GM18505 (cell line): ENCODE measurements at regions not wholly inside any gene's neighbourhood (a gene's known extent, or its start where the extent isn't known, plus 50 kb on each side); places are given as distances from the start of the nearest gene placed in this dataset.

Experiments used
- ATAC-seq: cut with Tn5 transposase; IDR thresholded peaks from one replicate; pipeline ENCODE4 v1.9.1; 2021; ENCODE audit not compliant: unreplicated experiment
- POLR2A ChIP-seq: IDR thresholded peaks from 4 replicates; pipeline ENCODE4 v1.6.1; 2011; ENCODE audit warnings: borderline replicate concordance; ENCODE audit not compliant: insufficient read depth, insufficient read length; ENCODE audit errors: extremely low read depth

- ATAC-seq = no peak
Observed at GRCh38 chr5:44868541-44868940, 59.8 kb downstream of the MRPS30 start.

GRCh38 chr5:44869928-44870327, 61.2 kb downstream of the MRPS30 start:
- no peak for TF ChIP-seq POLR2A
- ATAC-seq = no peak

More at GRCh38 chr5:44868541-44868940, 59.8 kb downstream of the MRPS30 start:
- no peak for TF ChIP-seq POLR2A

- no peak for ATAC-seq
- TF ChIP-seq POLR2A = no peak
Observed at GRCh38 chr5:44870430-44870829, 61.7 kb downstream of the MRPS30 start.

GRCh38 chr5:44871401-44871800, 62.7 kb downstream of the MRPS30 start:
- no peak for ATAC-seq
- no peak for TF ChIP-seq POLR2A

GRCh38 chr5:44875661-44876605, 67.2 kb downstream of the MRPS30 start:
- peak; percentile 100 for ATAC-seq

GRCh38 chr5:44881266-44881665, 72.5 kb downstream of the MRPS30 start:
- no peak for ATAC-seq
- TF ChIP-seq POLR2A = no peak

More at GRCh38 chr5:44875661-44876605, 67.2 kb downstream of the MRPS30 start:
- no peak for TF ChIP-seq POLR2A

- ATAC-seq = no peak
Observed at GRCh38 chr5:44884036-44884435, 75.3 kb downstream of the MRPS30 start.

GRCh38 chr5:44885903-44886302, 77.2 kb downstream of the MRPS30 start:
- ATAC-seq = peak; percentile 93
- TF ChIP-seq POLR2A = no peak

More at GRCh38 chr5:44884036-44884435, 75.3 kb downstream of the MRPS30 start:
- TF ChIP-seq POLR2A = no peak

GRCh38 chr5:44887722-44888121, 79.0 kb downstream of the MRPS30 start:
- TF ChIP-seq POLR2A = no peak
- peak; percentile 45 for ATAC-seq

GRCh38 chr5:44888435-44888834, 79.7 kb downstream of the MRPS30 start:
- TF ChIP-seq POLR2A = no peak
- no peak for ATAC-seq

GRCh38 chr5:44891116-44891515, 82.4 kb downstream of the MRPS30 start:
- no peak for ATAC-seq
- TF ChIP-seq POLR2A = no peak

GRCh38 chr5:44900273-44900954, 91.7 kb downstream of the MRPS30 start:
- TF ChIP-seq POLR2A = no peak

GRCh38 chr5:44907396-44907795, 98.6 kb downstream of the MRPS30 start:
- no peak for TF ChIP-seq POLR2A
- ATAC-seq = no peak

More at GRCh38 chr5:44900273-44900954, 91.7 kb downstream of the MRPS30 start:
- no peak for ATAC-seq

GRCh38 chr5:44909004-44909403, 100.3 kb downstream of the MRPS30 start:
- no peak for ATAC-seq
- TF ChIP-seq POLR2A = no peak

GRCh38 chr5:44911501-44911900, 102.8 kb downstream of the MRPS30 start:
- no peak for ATAC-seq
- no peak for TF ChIP-seq POLR2A

GRCh38 chr5:44914221-44914620, 105.5 kb downstream of the MRPS30 start:
- no peak for TF ChIP-seq POLR2A
- ATAC-seq = no peak
